Hepatocyte (in vitro differentiated cells): ENCODE measurements at regions not wholly inside any gene's neighbourhood (a gene's known extent, or its start where the extent isn't known, plus 50 kb on each side); places are given as distances from the start of the nearest gene placed in this dataset.

Experiments used
- DNase-seq: peaks from one replicate; pipeline ENCODE4 v3.0.0-alpha.2; 2016; ENCODE audit warnings: low spot score
- H2AFZ ChIP-seq: fragments of 200-600 bp; sonication (generic); 2 replicates; pipeline ENCODE4 v1.6.0; 2016; ENCODE audit warnings: antibody characterized with exemption, mild to moderate bottlenecking
- H3K27ac ChIP-seq: fragments of 200-600 bp; sonication (generic); 2 replicates; pipeline ENCODE4 v1.5.1; 2016; ENCODE audit warnings: mild to moderate bottlenecking
- H3K27me3 ChIP-seq: fragments of 200-600 bp; sonication (generic); 2 replicates; pipeline ENCODE4 v1.6.1; 2016
- H3K36me3 ChIP-seq: fragments of 200-600 bp; sonication (generic); replicated peaks from 2 replicates; pipeline ENCODE4 v1.5.1; 2016; ENCODE audit warnings: low read depth; ENCODE audit not compliant: insufficient read depth
- H3K4me1 ChIP-seq: fragments of 200-600 bp; sonication (generic); 2 replicates; pipeline ENCODE4 v1.5.1; 2016; ENCODE audit warnings: mild to moderate bottlenecking, moderate library complexity; ENCODE audit not compliant: insufficient read depth
- H3K4me2 ChIP-seq: fragments of 200-600 bp; sonication (generic); 2 replicates; pipeline ENCODE4 v1.6.0; 2016
- H3K4me3 ChIP-seq: fragments of 200-600 bp; sonication (generic); 2 replicates; pipeline ENCODE4 v1.5.1; 2016; ENCODE audit warnings: mild to moderate bottlenecking
- H3K79me2 ChIP-seq: fragments of 200-600 bp; sonication (generic); 2 replicates; pipeline ENCODE4 v1.6.0; 2017; ENCODE audit warnings: mild to moderate bottlenecking
- H3K9me2 ChIP-seq: fragments of 200-600 bp; sonication (generic); replicated peaks from 2 replicates; pipeline ENCODE4 v1.6.0; 2017; ENCODE audit warnings: mild to moderate bottlenecking; ENCODE audit not compliant: insufficient read depth
- H3K9me3 ChIP-seq: fragments of 200-600 bp; sonication (generic); 2 replicates; pipeline ENCODE4 v1.5.1; 2016; ENCODE audit warnings: low read depth, mild to moderate bottlenecking
- H4K20me1 ChIP-seq: fragments of 200-600 bp; sonication (generic); 2 replicates; pipeline ENCODE4 v1.6.0; 2016; ENCODE audit warnings: mild to moderate bottlenecking; ENCODE audit not compliant: insufficient read depth, poor library complexity, severe bottlenecking
- CTCF ChIP-seq: fragments of 200-600 bp; sonication (generic); IDR thresholded peaks from 2 replicates; pipeline ENCODE4 v1.5.1; 2016; ENCODE audit warnings: antibody characterized with exemption, mild to moderate bottlenecking; ENCODE audit not compliant: poor library complexity
- EZH2 ChIP-seq: fragments of 200-600 bp; sonication (generic); IDR thresholded peaks from 2 replicates; pipeline ENCODE4 v1.6.1; 2016; ENCODE audit warnings: antibody characterized with exemption, mild to moderate bottlenecking, borderline replicate concordance
- EZH2phosphoT487 ChIP-seq: fragments of 200-600 bp; sonication (generic); IDR thresholded peaks from one replicate; pipeline ENCODE4 v1.6.1; 2018; ENCODE audit warnings: antibody characterized with exemption, mild to moderate bottlenecking, low read depth, moderate library complexity; ENCODE audit not compliant: unreplicated experiment, severe bottlenecking
- WGBS: methylation state at CpG from one replicate; pipeline ENCODE4 v1.1.6; 2016; ENCODE audit warnings: low lambda C conversion rate; ENCODE audit errors: missing lambda C conversion rate; 5-methylcytosine and 5-hydroxymethylcytosine counted together

- Histone ChIP-seq H3K9me3 (no peaks in the 10 kb centered on the region), H3K27ac (peak overlapping the region; percentile 23), H3K36me3 (no peaks in the 10 kb centered on the region), H4K20me1 (no peaks in the 10 kb centered on the region), H2AFZ (peak overlapping the region; percentile 81), H3K4me3 (peak overlapping the region; percentile 45), H3K4me2 (peak overlapping the region; percentile 88), H3K79me2 (no peaks in the 10 kb centered on the region), H3K27me3 (peaks cover 69% of the 10 kb centered on the region), H3K4me1 (peaks cover 23% of the 10 kb centered on the region), H3K9me2 (no peaks in the 10 kb centered on the region)
- no peak for DNase-seq
- TF ChIP-seq EZH2 (no peak), CTCF (no peak), EZH2phosphoT487 (no peak)
- WGBS = 10% methylated on average over 14 of the region's 25 CpGs
These were observed 270.8 kb downstream of the FOXD2 start for GRCh38 chr1:47708658-47709018.

- H3K9me3 ChIP-seq = no peaks in the 10 kb centered on the region
- H3K27ac ChIP-seq = peak overlapping the region; percentile 47
- peaks cover 75% of the 10 kb centered on the region for H3K27me3 ChIP-seq
- TF ChIP-seq EZH2 = no peak
- TF ChIP-seq CTCF = peak; percentile 41
- TF ChIP-seq EZH2phosphoT487 = peak; percentile 22
- 2% methylated on average over 78 of the region's 82 CpGs for WGBS
- no peaks in the 10 kb centered on the region for H4K20me1 ChIP-seq
- no peaks in the 10 kb centered on the region for H3K9me2 ChIP-seq
- H3K4me1 ChIP-seq = peaks cover 23% of the 10 kb centered on the region
- H3K4me3 ChIP-seq = peak overlapping the region; percentile 45
- H2AFZ ChIP-seq = peak overlapping the region; percentile 81
- no peaks in the 10 kb centered on the region for H3K36me3 ChIP-seq
- H3K4me2 ChIP-seq = peak overlapping the region; percentile 88
- DNase-seq = peak; percentile 67
- H3K79me2 ChIP-seq = no peaks in the 10 kb centered on the region
These were observed 271.4 kb downstream of the FOXD2 start for GRCh38 chr1:47709019-47709871.

- 5% methylated on average over 17 of the region's 25 CpGs for WGBS
- Histone ChIP-seq H3K4me1 (peaks cover 23% of the 10 kb centered on the region), H4K20me1 (no peaks in the 10 kb centered on the region), H3K4me3 (peak overlapping the region; percentile 45), H3K79me2 (no peaks in the 10 kb centered on the region), H3K27me3 (peaks cover 81% of the 10 kb centered on the region), H3K9me2 (no peaks in the 10 kb centered on the region), H3K4me2 (peak overlapping the region; percentile 88), H3K27ac (peak overlapping the region; percentile 47), H2AFZ (peak overlapping the region; percentile 81), H3K36me3 (no peaks in the 10 kb centered on the region), H3K9me3 (no peaks in the 10 kb centered on the region)
- TF ChIP-seq EZH2 (no peak), CTCF (no peak), EZH2phosphoT487 (peak; percentile 6)
- no peak for DNase-seq
These were observed 272.0 kb downstream of the FOXD2 start for GRCh38 chr1:47709872-47710231.
